A673 (cell line): ENCODE measurements at regions not wholly inside any gene's neighbourhood (a gene's known extent, or its start where the extent isn't known, plus 50 kb on each side); places are given as distances from the start of the nearest gene placed in this dataset.

Source experiments
- CTCF ChIP-seq: fragments of 300-800, 200-600 bp; sonication (generic); conservative IDR thresholded peaks from 2 replicates; pipeline ENCODE4 v1.5.1; 2017; ENCODE audit warnings: low read depth, mild to moderate bottlenecking, antibody characterized with exemption, low read length, moderate library complexity, mixed read lengths
- EZH2 ChIP-seq: fragments of 200-600 bp; sonication (generic); IDR thresholded peaks from 2 replicates; pipeline ENCODE4 v1.6.1; 2017; ENCODE audit warnings: borderline replicate concordance, low read depth, mild to moderate bottlenecking, mixed read lengths, antibody characterized with exemption, low read length; ENCODE audit not compliant: poor library complexity, severe bottlenecking

- TF ChIP-seq EZH2 (no peak), CTCF (no peak)
Measured at GRCh38 chr4:81639248-81639647, 167.5 kb upstream of the RASGEF1B start.
